Tibial nerve (tissue), 4 donors: ENCODE measurements at regions not wholly inside any gene's neighbourhood (a gene's known extent, or its start where the extent isn't known, plus 50 kb on each side); places are given as distances from the start of the nearest gene placed in this dataset.

Source experiments
- DNase-seq, 2 donors: peaks; one replicate each; pipeline ENCODE4 v3.0.0-alpha.2; 2019; ENCODE audit warnings: low spot score in 2 of 2
- H3K27ac ChIP-seq, 4 donors: fragments of 200-600 bp; sonication (generic) in 3 of 4; one replicate each; pipeline ENCODE4 v1.5.1; 2017 to 2019; ENCODE audit warnings: mild to moderate bottlenecking in 1 of 4
- H3K27me3 ChIP-seq, 2 donors: fragments of 200-600 bp; sonication (generic) in 1 of 2; one replicate each; pipeline versions ENCODE4 v1.5.1 to v1.6.0; 2017 to 2019
- H3K36me3 ChIP-seq, 3 donors: fragments of 200-600 bp; sonication (generic); one replicate each; pipeline ENCODE4 v1.5.1; 2018 to 2019
- H3K4me1 ChIP-seq, 4 donors: fragments of 200-600 bp; sonication (generic) in 3 of 4; one replicate each; pipeline ENCODE4 v1.5.1; 2017 to 2019
- H3K4me3 ChIP-seq, 4 donors: fragments of 200-600 bp; sonication (generic) in 3 of 4; one replicate each; pipeline ENCODE4 v1.5.1; 2017 to 2019; ENCODE audit warnings: mild to moderate bottlenecking in 1 of 4, moderate library complexity in 1 of 4
- H3K9me3 ChIP-seq, 4 donors: fragments of 200-600 bp; sonication (generic) in 3 of 4; one replicate each; pipeline ENCODE4 v1.5.1; 2017 to 2019
- EP300 ChIP-seq, 2 donors: sonication (generic); formaldehyde crosslinking; IDR thresholded peaks; one replicate each; pipeline ENCODE4 v1.6.1; 2017; ENCODE audit warnings: antibody characterized with exemption in 2 of 2, mild to moderate bottlenecking in 1 of 2
- POLR2A ChIP-seq, 2 donors: fragments of 450-650 bp; IDR thresholded peaks; one replicate each; pipeline ENCODE4 v1.6.1; 2017; ENCODE audit warnings: antibody characterized with exemption in 2 of 2, mild to moderate bottlenecking in 2 of 2, moderate library complexity in 2 of 2
- WGBS, 2 donors: methylation state at CpG; one replicate each; pipeline ENCODE4 v1.1.5; 2018; 5-methylcytosine and 5-hydroxymethylcytosine counted together
- TF ChIP-seq, protein P1 (sequence below), 5 experiments: fragments of 200-600 bp in 3 of 5; fragments of 450-650 bp in 2 of 5; sonication (generic) in 3 of 5; IDR thresholded peaks; one replicate each; pipeline ENCODE4 v1.5.1; 2016 to 2019; ENCODE audit warnings: antibody characterized with exemption in 5 of 5, mild to moderate bottlenecking in 3 of 5, moderate library complexity in 2 of 5

DNA sequence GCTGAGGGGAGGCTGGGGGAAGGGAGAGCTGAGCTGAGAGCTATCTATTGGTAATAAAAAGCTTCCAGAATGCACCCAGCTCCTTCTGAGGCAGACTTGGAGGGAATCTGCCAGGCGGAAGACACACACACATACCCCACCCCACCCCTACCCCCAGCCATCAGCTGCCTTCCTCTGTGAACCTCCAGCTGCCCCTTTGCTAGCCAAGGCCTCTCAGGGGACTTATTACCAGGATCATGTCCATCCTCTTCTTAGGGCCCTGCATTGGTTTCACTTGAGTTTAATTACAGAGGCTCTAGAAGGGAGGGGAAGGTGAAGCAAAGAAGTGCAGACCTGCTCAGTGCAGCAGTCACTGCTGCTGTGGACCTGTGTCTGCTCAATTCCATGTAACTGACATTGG is 156.4 kb downstream of the OMA1 start:
- TF ChIP-seq POLR2A (IDR thresholded peaks at IDR 0.05) (no peak), EP300 (IDR thresholded peaks at IDR 0.05) (no peak)
- TF ChIP-seq, protein P1, sequence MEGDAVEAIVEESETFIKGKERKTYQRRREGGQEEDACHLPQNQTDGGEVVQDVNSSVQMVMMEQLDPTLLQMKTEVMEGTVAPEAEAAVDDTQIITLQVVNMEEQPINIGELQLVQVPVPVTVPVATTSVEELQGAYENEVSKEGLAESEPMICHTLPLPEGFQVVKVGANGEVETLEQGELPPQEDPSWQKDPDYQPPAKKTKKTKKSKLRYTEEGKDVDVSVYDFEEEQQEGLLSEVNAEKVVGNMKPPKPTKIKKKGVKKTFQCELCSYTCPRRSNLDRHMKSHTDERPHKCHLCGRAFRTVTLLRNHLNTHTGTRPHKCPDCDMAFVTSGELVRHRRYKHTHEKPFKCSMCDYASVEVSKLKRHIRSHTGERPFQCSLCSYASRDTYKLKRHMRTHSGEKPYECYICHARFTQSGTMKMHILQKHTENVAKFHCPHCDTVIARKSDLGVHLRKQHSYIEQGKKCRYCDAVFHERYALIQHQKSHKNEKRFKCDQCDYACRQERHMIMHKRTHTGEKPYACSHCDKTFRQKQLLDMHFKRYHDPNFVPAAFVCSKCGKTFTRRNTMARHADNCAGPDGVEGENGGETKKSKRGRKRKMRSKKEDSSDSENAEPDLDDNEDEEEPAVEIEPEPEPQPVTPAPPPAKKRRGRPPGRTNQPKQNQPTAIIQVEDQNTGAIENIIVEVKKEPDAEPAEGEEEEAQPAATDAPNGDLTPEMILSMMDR (IDR thresholded peaks at IDR 0.05): no peak
- WGBS, 2 donors: 59 to 64% methylated on average over 1 of the region's 1 CpG

DNA sequence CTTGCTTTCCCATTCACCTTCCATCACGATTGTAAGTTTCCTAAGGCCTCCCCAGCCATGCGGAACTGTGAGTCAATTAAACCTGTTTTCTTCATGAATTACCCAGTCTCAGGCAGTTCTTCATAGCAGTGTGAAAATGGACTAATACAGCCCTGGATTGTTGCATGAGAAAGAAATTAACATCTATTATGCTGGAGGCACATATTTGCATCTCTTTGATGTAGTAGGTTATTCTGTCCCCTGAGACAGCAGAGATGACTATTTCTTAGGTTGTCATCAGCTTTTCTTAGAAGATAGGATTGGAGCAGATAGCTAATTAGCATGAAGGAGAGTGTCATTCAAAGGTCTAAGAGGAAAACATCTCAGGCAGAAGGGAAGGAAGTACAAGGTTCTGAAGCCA is 166.2 kb downstream of the OMA1 start:
- Histone ChIP-seq H3K4me1 (no peaks in the 10 kb centered on the region), H3K27ac (no peak overlapping the region), H3K36me3 (peaks cover 0 to 10% (median 0%) of the 10 kb centered on the region in 3 donors), H3K4me3 (no peak overlapping the region), H3K9me3 (peaks cover 0 to 13% (median 0%) of the 10 kb centered on the region in 4 donors), H3K27me3 (no peaks in the 10 kb centered on the region)
- WGBS, 2 donors: 84 to 87% methylated on average over 2 of the region's 2 CpGs
- no peak for TF ChIP-seq EP300 (IDR thresholded peaks at IDR 0.05)
- TF ChIP-seq, protein P1 (IDR thresholded peaks at IDR 0.05): no peak
- no peak for TF ChIP-seq POLR2A (IDR thresholded peaks at IDR 0.05)
- DNase-seq: no peak

More for the DNA sequence above, 156.4 kb downstream of the OMA1 start:
- H3K27me3 ChIP-seq: no peaks in the 10 kb centered on the region
- H3K36me3 ChIP-seq: peaks cover 0 to 16% (median 0%) of the 10 kb centered on the region in 3 donors
- no peak for DNase-seq
- H3K27ac ChIP-seq: no peak overlapping the region
- peaks cover 0 to under 1% (median 0%) of the 10 kb centered on the region in 4 donors for H3K4me1 ChIP-seq
- H3K9me3 ChIP-seq: no peaks in the 10 kb centered on the region
- no peak overlapping the region for H3K4me3 ChIP-seq

DNA sequence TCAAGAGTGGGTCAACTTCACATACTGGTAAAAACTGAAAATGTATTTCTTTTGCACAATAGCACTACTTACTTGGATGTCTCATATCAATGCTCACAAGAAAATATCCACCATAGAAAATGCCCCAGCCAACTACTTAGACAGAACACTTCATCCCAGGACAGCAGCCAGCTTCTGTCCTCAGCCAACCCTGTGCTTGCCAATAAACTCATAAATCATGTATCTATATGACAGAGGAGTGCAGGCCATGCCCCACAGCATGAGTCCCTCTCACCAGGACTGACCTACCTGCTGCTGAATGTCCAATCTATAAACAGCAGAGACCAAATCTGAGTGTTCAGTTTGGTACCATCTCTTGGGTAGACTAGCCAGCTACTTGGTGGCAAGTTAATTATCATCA is 179.3 kb downstream of the OMA1 start:
- Histone ChIP-seq H3K9me3 (peaks cover 0 to 8% (median 0%) of the 10 kb centered on the region in 4 donors), H3K27me3 (no peaks in the 10 kb centered on the region), H3K4me1 (no peaks in the 10 kb centered on the region), H3K36me3 (peaks cover 0 to 10% (median 0%) of the 10 kb centered on the region in 3 donors), H3K27ac (no peak overlapping the region), H3K4me3 (no peak overlapping the region)
- no peak for DNase-seq
- no peak for TF ChIP-seq EP300 (IDR thresholded peaks at IDR 0.05)
- TF ChIP-seq POLR2A (IDR thresholded peaks at IDR 0.05): no peak
- TF ChIP-seq, protein P1 (IDR thresholded peaks at IDR 0.05): no peak

DNA sequence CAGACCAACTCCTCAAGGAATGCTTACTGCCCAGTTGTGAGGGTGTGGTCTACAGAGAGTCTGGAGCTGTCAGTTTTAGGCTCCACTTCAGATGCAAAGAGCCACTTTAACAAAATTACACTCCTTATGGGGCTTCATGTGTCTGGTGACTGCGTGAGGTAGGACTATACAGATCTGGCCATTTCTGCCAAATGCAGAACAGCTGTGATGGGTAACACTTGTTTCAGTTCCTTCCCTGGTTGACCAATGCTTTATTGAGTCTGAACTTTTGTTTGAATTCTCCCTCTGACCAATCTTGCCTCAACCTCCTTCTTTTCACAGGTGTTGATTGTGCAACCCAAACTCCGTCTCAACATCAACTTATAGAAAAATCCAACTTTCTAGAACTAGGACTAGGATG is 181.2 kb downstream of the OMA1 start:
- Histone ChIP-seq H3K4me1 (no peaks in the 10 kb centered on the region), H3K27ac (no peak overlapping the region), H3K9me3 (no peaks in the 10 kb centered on the region), H3K36me3 (no peaks in the 10 kb centered on the region), H3K4me3 (no peak overlapping the region), H3K27me3 (no peaks in the 10 kb centered on the region)
- DNase-seq: no peak
- 81 to 85% methylated on average over 2 of the region's 2 CpGs for WGBS, 2 donors
- TF ChIP-seq, protein P1 (IDR thresholded peaks at IDR 0.05): no peak
- TF ChIP-seq EP300 (IDR thresholded peaks at IDR 0.05) (no peak), POLR2A (IDR thresholded peaks at IDR 0.05) (no peak)

DNA sequence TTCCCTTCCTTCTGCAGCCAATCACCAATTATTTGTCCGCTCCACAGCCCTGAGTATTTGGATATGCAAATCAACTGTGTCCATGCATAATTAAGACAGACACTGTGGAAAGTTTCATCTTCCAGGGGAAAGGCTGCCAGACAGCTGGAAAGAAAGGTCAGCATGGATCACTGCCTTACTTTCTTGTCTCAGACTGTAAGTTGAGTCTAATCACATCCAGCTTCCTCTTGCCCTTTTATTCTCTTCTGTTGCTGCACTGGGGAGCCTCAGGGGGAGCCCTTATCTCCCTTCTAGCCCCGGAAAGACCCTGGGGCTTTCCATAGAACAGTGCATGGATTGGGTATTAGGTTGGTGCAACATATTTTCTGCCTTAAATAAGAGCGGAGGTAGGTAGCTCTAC is 182.9 kb downstream of the OMA1 start:
- H3K4me3 ChIP-seq: no peak overlapping the region
- 65 to 76% methylated on average over 3 of the region's 3 CpGs for WGBS, 2 donors
- H3K27me3 ChIP-seq: no peaks in the 10 kb centered on the region
- H3K36me3 ChIP-seq: no peaks in the 10 kb centered on the region
- TF ChIP-seq EP300 (IDR thresholded peaks at IDR 0.05): no peak
- TF ChIP-seq, protein P1 (IDR thresholded peaks at IDR 0.05): no peak
- no peaks in the 10 kb centered on the region for H3K9me3 ChIP-seq
- no peak overlapping the region for H3K27ac ChIP-seq
- H3K4me1 ChIP-seq: no peaks in the 10 kb centered on the region
- DNase-seq: no peak
